ENCODE measurements at regions not wholly inside any gene's neighbourhood (a gene's known extent, or its start where the extent isn't known, plus 50 kb on each side); places are given as distances from the start of the nearest gene placed in this dataset.
A peak's percentile ranks its signal among the peaks of the same experiment; 100 is the strongest.

DNA sequence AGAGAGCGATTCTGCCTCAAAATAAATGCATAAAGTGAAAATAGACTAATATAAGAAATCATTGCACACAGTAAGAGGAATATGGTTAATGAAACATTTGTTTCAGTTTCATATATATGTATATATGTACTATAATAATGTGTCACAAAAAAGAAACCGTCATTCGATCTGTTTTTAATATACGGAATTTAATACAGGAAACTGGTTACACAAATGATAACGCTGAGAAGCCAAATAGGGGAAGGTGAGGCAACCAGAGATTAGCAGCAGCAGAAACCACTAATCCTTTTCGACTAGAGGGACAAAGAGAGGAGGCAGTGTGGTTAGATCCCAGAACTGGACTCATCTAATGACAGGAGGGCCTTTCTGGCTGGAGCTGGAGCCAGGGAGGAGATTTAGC, 64.2 kb upstream of the GREB1L start:
- H3K27me3 ChIP-seq (replicated peaks; ENCODE audit: control insufficient read depth, insufficient read depth, low read length): no peaks in the 10 kb centered on the region
- no peak for TF ChIP-seq CTCF (IDR thresholded peaks at IDR 0.05; ENCODE audit: insufficient read depth, low read length, poor library complexity, severe bottlenecking)
- no peak overlapping the region for H3K4me3 ChIP-seq (replicated peaks; ENCODE audit: low read depth, low read length)
- H3K36me3 ChIP-seq (ENCODE audit: control insufficient read depth, insufficient read depth, low read length): no peaks in the 10 kb centered on the region
- no peak for DNase-seq (ENCODE audit: extremely low read depth, insufficient read length)

DNA sequence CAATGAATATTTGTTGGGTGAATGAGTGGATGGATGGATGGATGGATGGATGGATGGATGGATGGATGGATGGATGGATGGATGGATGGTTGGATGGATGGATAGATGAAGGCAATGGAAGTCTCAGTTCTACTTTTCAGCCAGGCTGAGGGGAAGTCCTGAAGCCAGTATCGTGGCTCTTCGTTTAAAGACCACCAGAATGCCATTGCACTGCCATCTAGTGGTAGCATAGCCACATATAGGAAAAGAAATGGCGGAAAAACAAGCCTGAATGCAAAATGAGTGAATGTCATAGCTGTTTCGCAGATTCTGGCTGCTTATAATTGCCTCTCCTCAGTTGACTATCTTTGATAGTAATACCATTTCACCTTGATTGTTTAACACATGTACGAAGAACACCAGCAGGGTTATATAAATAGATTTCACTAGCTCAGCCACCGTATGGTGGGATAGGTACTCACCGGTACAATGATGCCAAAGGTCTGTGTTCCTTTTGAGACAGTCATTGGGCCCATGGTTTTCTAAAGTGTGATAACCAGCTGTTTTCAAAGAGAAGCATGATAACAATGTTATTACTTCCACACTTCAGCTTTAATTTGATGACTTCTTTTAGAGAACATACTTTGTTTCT, 62.3 kb upstream of the GREB1L start:
- peak; percentile 76 for TF ChIP-seq CTCF (IDR thresholded peaks at IDR 0.05; ENCODE audit: insufficient read depth, low read length, poor library complexity, severe bottlenecking)
- peak; percentile 36 for DNase-seq (ENCODE audit: extremely low read depth, insufficient read length)
- Histone ChIP-seq H3K36me3 (ENCODE audit: control insufficient read depth, insufficient read depth, low read length) (no peaks in the 10 kb centered on the region), H3K27me3 (replicated peaks; ENCODE audit: control insufficient read depth, insufficient read depth, low read length) (no peaks in the 10 kb centered on the region), H3K4me3 (replicated peaks; ENCODE audit: low read depth, low read length) (no peak overlapping the region)

DNA sequence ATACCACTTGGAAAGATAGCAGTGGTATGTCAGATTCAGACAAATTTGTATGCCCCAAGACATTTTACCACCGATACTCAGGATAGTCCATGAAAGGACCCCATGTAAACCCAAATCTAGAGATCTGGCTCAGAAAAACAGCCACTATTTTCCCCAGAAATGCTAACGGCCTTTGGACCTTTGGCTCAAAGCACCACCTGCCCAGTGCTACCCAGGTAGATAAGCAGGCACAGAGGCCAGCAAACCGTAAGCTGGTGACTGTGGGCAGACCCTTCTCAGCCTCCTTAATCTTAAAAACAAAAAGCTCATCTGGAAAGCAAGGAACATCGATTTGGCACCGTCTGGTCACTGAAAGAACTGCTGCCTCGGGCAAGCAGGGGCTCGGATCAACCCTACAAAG, 61.4 kb upstream of the GREB1L start:
- H3K36me3 ChIP-seq (ENCODE audit: control insufficient read depth, insufficient read depth, low read length): no peaks in the 10 kb centered on the region
- H3K27me3 ChIP-seq (replicated peaks; ENCODE audit: control insufficient read depth, insufficient read depth, low read length): no peaks in the 10 kb centered on the region
- H3K4me3 ChIP-seq (replicated peaks; ENCODE audit: low read depth, low read length): no peak overlapping the region
- no peak for DNase-seq (ENCODE audit: extremely low read depth, insufficient read length)
- no peak for TF ChIP-seq CTCF (IDR thresholded peaks at IDR 0.05; ENCODE audit: insufficient read depth, low read length, poor library complexity, severe bottlenecking)

- Histone ChIP-seq H3K27me3 (replicated peaks; ENCODE audit: control insufficient read depth, insufficient read depth, low read length) (no peaks in the 10 kb centered on the region), H3K36me3 (ENCODE audit: control insufficient read depth, insufficient read depth, low read length) (no peaks in the 10 kb centered on the region), H3K4me3 (replicated peaks; ENCODE audit: low read depth, low read length) (no peak overlapping the region)
- no peak for TF ChIP-seq CTCF (IDR thresholded peaks at IDR 0.05; ENCODE audit: insufficient read depth, low read length, poor library complexity, severe bottlenecking)
- DNase-seq (ENCODE audit: extremely low read depth, insufficient read length): no peak
Observed at GRCh38 chr18:21181766-21182165, 60.3 kb upstream of the GREB1L start.

DNA sequence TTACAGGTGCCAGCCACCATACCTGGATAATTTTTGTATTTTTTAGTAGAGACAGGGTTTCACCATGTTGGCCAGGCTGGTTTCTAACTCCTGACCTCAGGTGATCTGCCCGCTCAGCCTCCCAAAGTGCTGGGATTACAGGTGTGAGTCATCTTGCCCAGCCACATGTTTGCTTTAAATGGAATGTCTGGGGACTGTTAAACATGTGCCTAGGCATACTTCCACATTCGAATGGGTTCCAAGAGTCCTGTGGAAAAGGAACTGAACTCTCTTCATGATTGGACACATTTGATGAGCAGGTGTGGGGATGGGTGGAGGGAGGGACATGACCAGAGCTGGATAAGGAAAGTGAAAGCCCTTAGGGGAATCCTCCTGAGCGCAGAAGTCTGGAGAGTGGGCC, 58.4 kb upstream of the GREB1L start:
- no peaks in the 10 kb centered on the region for H3K27me3 ChIP-seq (replicated peaks; ENCODE audit: control insufficient read depth, insufficient read depth, low read length)
- DNase-seq (ENCODE audit: extremely low read depth, insufficient read length): no peak
- H3K4me3 ChIP-seq (replicated peaks; ENCODE audit: low read depth, low read length): no peak overlapping the region
- H3K36me3 ChIP-seq (ENCODE audit: control insufficient read depth, insufficient read depth, low read length): no peaks in the 10 kb centered on the region
- TF ChIP-seq CTCF (IDR thresholded peaks at IDR 0.05; ENCODE audit: insufficient read depth, low read length, poor library complexity, severe bottlenecking): no peak
